ENCODE measurements at regions not wholly inside any gene's neighbourhood (a gene's known extent, or its start where the extent isn't known, plus 50 kb on each side); places are given as distances from the start of the nearest gene placed in this dataset.

DNA sequence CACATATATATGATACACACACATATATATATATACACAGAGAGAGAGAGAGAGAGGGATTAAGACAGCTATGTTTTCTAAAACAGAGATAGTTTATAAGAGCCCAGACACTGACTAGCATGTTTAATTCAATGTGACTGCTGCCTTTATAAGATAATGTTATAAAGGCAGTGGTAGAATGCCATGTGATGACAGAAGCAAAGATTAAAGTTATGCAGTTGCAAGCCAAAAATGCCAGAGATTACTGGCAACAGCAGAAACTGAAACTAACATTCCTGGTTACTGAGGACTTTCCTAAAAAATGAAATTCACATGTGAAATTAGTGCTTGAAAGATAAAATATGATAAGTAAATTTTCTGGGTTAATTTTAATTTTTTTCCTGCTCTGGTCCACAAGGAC is 1888.9 kb downstream of the LRRC4C start:
- Histone ChIP-seq H2AFZ (ENCODE audit: low read length) (no peak overlapping the region), H3K36me3 (replicated peaks in 1 of 2; ENCODE audit: control insufficient read depth in 1 of 2, insufficient read depth in 2 of 2, low read length in 2 of 2) (no peaks in the 10 kb centered on the region), H3K4me2 (ENCODE audit: low read depth, low read length) (no peak overlapping the region), H3K9ac (ENCODE audit: insufficient read depth, low read depth, low read length) (no peak overlapping the region), H3K79me2 (ENCODE audit: insufficient read depth, low read length) (no peaks in the 10 kb centered on the region), H3K9me3 (ENCODE audit: low read length) (peaks cover 23% of the 10 kb centered on the region; the same call in 1 of the 2 replicates), H3K4me3 (replicated peaks in 1 of 3; ENCODE audit: insufficient read depth in 1 of 3, low read depth in 2 of 3, low read length in 3 of 3) (no peak overlapping the region), H4K20me1 (ENCODE audit: insufficient read depth, low read length) (no peaks in the 10 kb centered on the region), H3K4me1 (ENCODE audit: insufficient read depth, low read length) (no peaks in the 10 kb centered on the region), H3K27ac (ENCODE audit: extremely low read length, insufficient read depth, low read length) (no peak overlapping the region), H3K27me3 (ENCODE audit: control insufficient read depth in 1 of 2, insufficient read depth in 2 of 2, low read length in 2 of 2) (no peaks in the 10 kb centered on the region; a peak in 1 of 5 replicates)
- BruUV-seq (replicated peaks), result no TSS peak
- FAIRE-seq (no peak), DNase-seq (ENCODE audit: low spot score) (no peak), ATAC-seq (no peak)
- in situ Hi-C loops (cut with HindIII; ENCODE audit: extremely low pct_ligation_motif_present, low pct_unique_long_range_greater_than_20kb) (no loop called here), intact Hi-C loops (cut with micrococcal nuclease; ENCODE audit: unreplicated experiment) (no loop called here)
- POLR2A ChIA-PET, result no interaction called here
- CTCF ChIA-PET (ENCODE audit: low intra/inter-chr PET ratio, low total read pairs), result no interaction called here
- TF ChIP-seq, protein P1, sequence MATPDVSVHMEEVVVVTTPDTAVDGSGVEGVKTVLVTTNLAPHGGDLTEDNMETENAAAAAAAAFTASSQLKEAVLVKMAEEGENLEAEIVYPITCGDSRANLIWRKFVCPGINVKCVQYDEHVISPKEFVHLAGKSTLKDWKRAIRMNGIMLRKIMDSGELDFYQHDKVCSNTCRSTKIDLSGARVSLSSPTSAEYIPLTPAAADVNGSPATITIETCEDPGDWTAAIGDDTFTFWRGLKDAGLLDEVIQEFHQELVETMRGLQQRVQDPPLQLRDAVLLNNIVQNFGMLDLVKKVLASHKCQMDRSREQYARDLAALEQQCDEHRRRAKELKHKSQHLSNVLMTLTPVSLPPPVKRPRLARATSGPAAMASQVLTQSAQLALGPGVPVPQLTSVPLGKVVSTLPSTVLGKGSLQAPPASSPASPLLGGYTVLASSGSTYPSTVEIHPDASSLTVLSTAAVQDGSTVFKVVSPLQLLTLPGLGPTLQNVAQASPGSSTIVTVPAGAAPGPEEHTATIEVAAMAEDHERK (CRISPR knock-in tag; IDR thresholded peaks at IDR 0.05; ENCODE audit: low read depth), result no peak
- TF ChIP-seq SIN3B (IDR thresholded peaks at IDR 0.05; ENCODE audit: low read length), result no peak
- no peak for TF ChIP-seq KLF13 (CRISPR knock-in tag; IDR thresholded peaks at IDR 0.05)
- TF ChIP-seq, protein P2, sequence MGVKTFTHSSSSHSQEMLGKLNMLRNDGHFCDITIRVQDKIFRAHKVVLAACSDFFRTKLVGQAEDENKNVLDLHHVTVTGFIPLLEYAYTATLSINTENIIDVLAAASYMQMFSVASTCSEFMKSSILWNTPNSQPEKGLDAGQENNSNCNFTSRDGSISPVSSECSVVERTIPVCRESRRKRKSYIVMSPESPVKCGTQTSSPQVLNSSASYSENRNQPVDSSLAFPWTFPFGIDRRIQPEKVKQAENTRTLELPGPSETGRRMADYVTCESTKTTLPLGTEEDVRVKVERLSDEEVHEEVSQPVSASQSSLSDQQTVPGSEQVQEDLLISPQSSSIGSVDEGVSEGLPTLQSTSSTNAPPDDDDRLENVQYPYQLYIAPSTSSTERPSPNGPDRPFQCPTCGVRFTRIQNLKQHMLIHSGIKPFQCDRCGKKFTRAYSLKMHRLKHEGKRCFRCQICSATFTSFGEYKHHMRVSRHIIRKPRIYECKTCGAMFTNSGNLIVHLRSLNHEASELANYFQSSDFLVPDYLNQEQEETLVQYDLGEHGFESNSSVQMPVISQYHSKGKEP (CRISPR knock-in tag; IDR thresholded peaks at IDR 0.05), result no peak
- TF ChIP-seq KDM1A (CRISPR knock-in tag; IDR thresholded peaks at IDR 0.05), result no peak

- H3K27ac ChIP-seq (ENCODE audit: extremely low read length, insufficient read depth, low read length), result no peak overlapping the region
- H3K4me2 ChIP-seq (ENCODE audit: low read depth, low read length), result no peak overlapping the region
- no peak overlapping the region for H3K9ac ChIP-seq (ENCODE audit: insufficient read depth, low read depth, low read length)
- ATAC-seq (no peak), FAIRE-seq (no peak), DNase-seq (ENCODE audit: low spot score) (no peak)
- TF ChIP-seq RFXANK (CRISPR knock-in tag; IDR thresholded peaks at IDR 0.05) (no peak), ZNF710 (CRISPR knock-in tag; IDR thresholded peaks at IDR 0.05; ENCODE audit: borderline replicate concordance) (no peak), ZFP36 (IDR thresholded peaks at IDR 0.05; ENCODE audit: borderline replicate concordance, low read depth, low read length, partially characterized antibody) (no peak), ZNF777 (CRISPR knock-in tag; IDR thresholded peaks at IDR 0.05) (no peak)
- TF ChIP-seq, protein P3, sequence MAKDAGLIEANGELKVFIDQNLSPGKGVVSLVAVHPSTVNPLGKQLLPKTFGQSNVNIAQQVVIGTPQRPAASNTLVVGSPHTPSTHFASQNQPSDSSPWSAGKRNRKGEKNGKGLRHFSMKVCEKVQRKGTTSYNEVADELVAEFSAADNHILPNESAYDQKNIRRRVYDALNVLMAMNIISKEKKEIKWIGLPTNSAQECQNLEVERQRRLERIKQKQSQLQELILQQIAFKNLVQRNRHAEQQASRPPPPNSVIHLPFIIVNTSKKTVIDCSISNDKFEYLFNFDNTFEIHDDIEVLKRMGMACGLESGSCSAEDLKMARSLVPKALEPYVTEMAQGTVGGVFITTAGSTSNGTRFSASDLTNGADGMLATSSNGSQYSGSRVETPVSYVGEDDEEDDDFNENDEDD (CRISPR knock-in tag; IDR thresholded peaks at IDR 0.05; ENCODE audit: borderline replicate concordance), result no peak
- no peak overlapping the region for H3K4me3 ChIP-seq (replicated peaks in 1 of 3; ENCODE audit: insufficient read depth in 1 of 3, low read depth in 2 of 3, low read length in 3 of 3)
- H2AFZ ChIP-seq (ENCODE audit: low read length), result no peak overlapping the region
- BruUV-seq (replicated peaks), result no TSS peak
- ChIA-PET POLR2A (no interaction called here), CTCF (ENCODE audit: low intra/inter-chr PET ratio, low total read pairs) (no interaction called here)
- no peaks in the 10 kb centered on the region for H3K79me2 ChIP-seq (ENCODE audit: insufficient read depth, low read length)
- H3K4me1 ChIP-seq (ENCODE audit: insufficient read depth, low read length), result no peaks in the 10 kb centered on the region
- in situ Hi-C loops (cut with HindIII; ENCODE audit: extremely low pct_ligation_motif_present, low pct_unique_long_range_greater_than_20kb), result no loop called here
- no peaks in the 10 kb centered on the region for H3K36me3 ChIP-seq (replicated peaks in 1 of 2; ENCODE audit: control insufficient read depth in 1 of 2, insufficient read depth in 2 of 2, low read length in 2 of 2)
- no peaks in the 10 kb centered on the region; a peak in 1 of 5 replicates for H3K27me3 ChIP-seq (ENCODE audit: control insufficient read depth in 1 of 2, insufficient read depth in 2 of 2, low read length in 2 of 2)
- peaks cover 30% of the 10 kb centered on the region; the same call in 1 of the 2 replicates for H3K9me3 ChIP-seq (ENCODE audit: low read length)
- intact Hi-C loops (cut with micrococcal nuclease; ENCODE audit: unreplicated experiment), result no loop called here
- 3% methylated on average over 2 of the region's 2 CpGs for WGBS (ENCODE audit: low lambda C conversion rate)
- no peaks in the 10 kb centered on the region for H4K20me1 ChIP-seq (ENCODE audit: insufficient read depth, low read length)
Observed at GRCh38 chr11:39569789-39570188, 1889.7 kb downstream of the LRRC4C start.
